Panc1 (cell line): ENCODE measurements at regions not wholly inside any gene's neighbourhood (a gene's known extent, or its start where the extent isn't known, plus 50 kb on each side); places are given as distances from the start of the nearest gene placed in this dataset.

Source experiments
- POLR2AphosphoS5 ChIP-seq: IDR thresholded peaks from 2 replicates; pipeline ENCODE4 v1.6.1; 2012; ENCODE audit warnings: mild to moderate bottlenecking, low read depth, low read length, moderate library complexity
- TF ChIP-seq, protein P1 (sequence below): fragments of 450-650 bp; IDR thresholded peaks from 2 replicates; pipeline ENCODE4 v1.5.1; 2017; ENCODE audit warnings: mild to moderate bottlenecking

DNA sequence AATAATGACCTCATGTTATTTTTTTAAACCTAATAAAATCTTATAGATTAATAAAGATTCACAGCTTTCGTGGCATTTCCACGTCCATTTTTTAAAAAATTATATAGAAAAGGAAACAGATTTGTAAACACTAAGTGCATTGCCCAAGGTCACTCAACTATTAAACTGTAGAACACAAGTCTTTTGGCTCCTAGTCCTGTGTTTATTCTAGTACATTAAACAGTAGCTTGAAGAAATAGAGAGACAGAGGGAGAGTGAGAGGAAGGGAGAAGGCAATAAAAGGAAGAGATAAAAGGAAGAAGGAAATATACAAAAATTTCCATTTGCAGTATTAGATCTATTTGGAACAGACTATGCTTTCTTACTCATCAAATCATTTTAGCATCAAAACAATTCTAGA, 586.7 kb upstream of the CITED2 start:
- no peak for TF ChIP-seq POLR2AphosphoS5
- TF ChIP-seq, protein P1, sequence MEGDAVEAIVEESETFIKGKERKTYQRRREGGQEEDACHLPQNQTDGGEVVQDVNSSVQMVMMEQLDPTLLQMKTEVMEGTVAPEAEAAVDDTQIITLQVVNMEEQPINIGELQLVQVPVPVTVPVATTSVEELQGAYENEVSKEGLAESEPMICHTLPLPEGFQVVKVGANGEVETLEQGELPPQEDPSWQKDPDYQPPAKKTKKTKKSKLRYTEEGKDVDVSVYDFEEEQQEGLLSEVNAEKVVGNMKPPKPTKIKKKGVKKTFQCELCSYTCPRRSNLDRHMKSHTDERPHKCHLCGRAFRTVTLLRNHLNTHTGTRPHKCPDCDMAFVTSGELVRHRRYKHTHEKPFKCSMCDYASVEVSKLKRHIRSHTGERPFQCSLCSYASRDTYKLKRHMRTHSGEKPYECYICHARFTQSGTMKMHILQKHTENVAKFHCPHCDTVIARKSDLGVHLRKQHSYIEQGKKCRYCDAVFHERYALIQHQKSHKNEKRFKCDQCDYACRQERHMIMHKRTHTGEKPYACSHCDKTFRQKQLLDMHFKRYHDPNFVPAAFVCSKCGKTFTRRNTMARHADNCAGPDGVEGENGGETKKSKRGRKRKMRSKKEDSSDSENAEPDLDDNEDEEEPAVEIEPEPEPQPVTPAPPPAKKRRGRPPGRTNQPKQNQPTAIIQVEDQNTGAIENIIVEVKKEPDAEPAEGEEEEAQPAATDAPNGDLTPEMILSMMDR: no peak
